ENCODE measurements at regions not wholly inside any gene's neighbourhood (a gene's known extent, or its start where the extent isn't known, plus 50 kb on each side); places are given as distances from the start of the nearest gene placed in this dataset.

DNA sequence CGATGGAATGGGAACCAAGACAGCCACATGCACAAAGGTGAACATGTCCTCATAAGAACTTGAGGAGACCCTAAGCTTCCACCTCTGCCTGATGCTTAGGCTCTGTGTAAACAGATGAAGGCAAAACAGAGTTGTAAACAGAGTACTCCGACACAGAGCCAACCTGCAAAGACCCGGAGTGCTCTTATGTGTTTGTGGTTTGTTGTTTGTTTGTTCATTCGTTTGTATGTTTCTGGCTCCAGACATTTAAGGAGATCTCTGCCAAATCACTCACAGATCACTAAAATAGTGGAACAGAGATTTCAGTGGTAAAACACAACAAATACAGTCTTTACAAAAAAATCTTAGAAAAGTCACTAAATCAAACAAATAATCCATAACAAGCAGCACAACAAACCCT, 294.9 kb downstream of the EIPR1 start:
- no peak overlapping the region for H3K4me3 Mint-ChIP-seq
- CTCF ChIA-PET: interaction anchor here (0.7 kb wide), 1 partner anchor 92 kb away, joined by 3 read pairs; no protein-coding TSS in a partner anchor
- no peaks in the 10 kb centered on the region for H3K4me1 Mint-ChIP-seq (ENCODE audit: low read depth)
- no peak for DNase-seq
- peaks cover 30% of the 10 kb centered on the region for H3K27me3 Mint-ChIP-seq (ENCODE audit: low read depth)
- H3K27ac Mint-ChIP-seq: no peak overlapping the region
- peaks cover 1% of the 10 kb centered on the region for H3K36me3 Mint-ChIP-seq (ENCODE audit: low read depth)
- intact Hi-C loops (cut with micrococcal nuclease): no loop called here
- peaks cover 5% of the 10 kb centered on the region for H3K9me3 Mint-ChIP-seq

DNA sequence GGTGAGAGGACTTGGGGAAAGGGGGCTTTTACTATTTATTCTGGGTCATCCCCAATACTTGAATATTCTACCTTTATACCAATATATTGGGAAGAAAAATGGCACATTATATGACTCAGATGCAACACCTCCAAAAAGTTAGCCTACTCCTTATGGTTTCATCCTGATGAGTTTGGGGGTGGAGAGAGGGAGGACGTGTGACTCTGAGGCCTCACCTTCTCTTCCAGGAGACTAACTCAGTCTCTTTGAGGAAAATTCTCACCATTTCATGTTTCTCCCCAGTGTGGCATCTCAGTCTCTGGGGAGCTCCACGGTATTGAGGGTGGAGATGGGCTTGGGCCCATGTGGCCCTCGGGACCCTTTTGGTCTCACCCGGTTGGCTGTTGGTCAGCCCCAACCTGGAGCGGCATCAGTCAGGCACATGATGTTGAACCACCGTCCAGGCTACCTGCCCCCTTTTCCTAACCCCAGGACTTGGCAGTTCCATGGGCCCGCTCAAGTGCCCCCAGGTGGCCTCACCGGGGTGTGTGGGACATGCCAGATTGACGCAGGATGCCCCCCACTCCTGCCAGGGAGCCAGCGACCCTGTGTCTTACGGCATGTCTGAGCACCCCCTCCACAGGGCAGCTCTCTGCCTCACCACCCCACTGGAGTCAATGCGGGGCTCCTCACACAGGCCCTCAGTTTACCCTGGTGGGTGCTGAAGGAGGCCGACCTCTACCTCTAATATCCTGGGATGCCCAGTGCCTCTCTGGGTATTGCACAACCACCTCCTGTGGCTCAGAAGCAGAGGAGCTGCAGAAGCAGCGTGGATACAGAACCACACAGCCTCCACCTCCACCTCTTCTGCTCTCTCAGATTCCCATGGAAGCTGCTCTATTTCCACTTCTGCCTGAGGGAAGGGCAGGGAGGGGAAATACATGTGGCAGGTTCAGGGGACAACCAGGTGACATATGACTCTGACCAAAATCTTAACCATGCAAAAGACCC, 297.4 kb downstream of the EIPR1 start:
- DNase-seq: no peak
- H3K9me3 Mint-ChIP-seq: peaks cover 5% of the 10 kb centered on the region
- CTCF ChIA-PET: no interaction called here
- peaks cover 28% of the 10 kb centered on the region for H3K27me3 Mint-ChIP-seq (ENCODE audit: low read depth)
- no peak overlapping the region for H3K4me3 Mint-ChIP-seq
- no peaks in the 10 kb centered on the region for H3K4me1 Mint-ChIP-seq (ENCODE audit: low read depth)
- H3K36me3 Mint-ChIP-seq (ENCODE audit: low read depth): peaks cover 1% of the 10 kb centered on the region
- H3K27ac Mint-ChIP-seq: no peak overlapping the region
- intact Hi-C loops (cut with micrococcal nuclease): no loop called here

DNA sequence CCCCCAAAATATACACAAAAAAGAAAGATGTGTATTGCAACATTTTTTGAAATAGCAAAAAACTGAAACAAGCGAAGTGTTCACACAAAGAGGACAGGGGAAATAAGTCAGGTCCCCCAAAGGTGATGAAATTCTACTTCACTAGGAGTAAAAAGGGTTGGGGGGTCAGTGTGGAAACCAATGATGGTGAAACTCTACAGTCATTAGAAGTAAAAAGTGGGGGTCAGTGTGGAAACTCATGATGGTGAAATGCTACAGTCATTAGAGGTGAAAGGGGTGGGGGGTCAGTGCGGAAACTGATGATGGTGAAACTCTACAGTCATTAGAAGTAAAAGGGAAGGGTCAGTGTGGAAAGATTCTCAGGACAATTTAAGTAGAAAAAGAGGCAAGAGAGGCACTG, 298.2 kb downstream of the EIPR1 start:
- H3K4me1 Mint-ChIP-seq (ENCODE audit: low read depth): no peaks in the 10 kb centered on the region
- H3K9me3 Mint-ChIP-seq: peaks cover 3% of the 10 kb centered on the region
- H3K27ac Mint-ChIP-seq: no peak overlapping the region
- CTCF ChIA-PET: no interaction called here
- H3K4me3 Mint-ChIP-seq: no peak overlapping the region
- H3K36me3 Mint-ChIP-seq (ENCODE audit: low read depth): peaks cover 1% of the 10 kb centered on the region
- peaks cover 21% of the 10 kb centered on the region for H3K27me3 Mint-ChIP-seq (ENCODE audit: low read depth)
- DNase-seq: no peak
- intact Hi-C loops (cut with micrococcal nuclease): no loop called here

DNA sequence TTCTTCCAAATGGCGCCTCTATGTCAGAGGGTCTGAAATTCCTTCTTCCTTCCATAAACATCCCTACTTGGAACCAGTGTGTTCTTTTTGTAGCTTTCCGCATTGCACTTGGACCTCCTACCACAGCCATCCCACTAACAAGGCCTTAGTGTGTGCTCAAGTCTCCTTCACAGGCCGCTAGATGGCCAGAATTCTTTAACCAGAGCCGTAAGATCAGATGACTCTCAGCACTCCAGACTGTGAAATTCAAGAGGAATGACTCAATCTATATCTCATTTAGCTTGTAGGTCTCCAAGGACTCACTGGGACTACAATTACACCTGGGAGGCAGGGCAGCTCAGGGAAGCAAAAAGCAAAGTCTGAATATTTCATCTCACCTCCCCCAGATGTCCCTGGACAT, 298.9 kb downstream of the EIPR1 start:
- H3K9me3 Mint-ChIP-seq: peaks cover 3% of the 10 kb centered on the region
- no peak overlapping the region for H3K4me3 Mint-ChIP-seq
- peaks cover 20% of the 10 kb centered on the region for H3K27me3 Mint-ChIP-seq (ENCODE audit: low read depth)
- intact Hi-C loops (cut with micrococcal nuclease): no loop called here
- no peak for DNase-seq
- CTCF ChIA-PET: no interaction called here
- no peaks in the 10 kb centered on the region for H3K4me1 Mint-ChIP-seq (ENCODE audit: low read depth)
- H3K27ac Mint-ChIP-seq: no peak overlapping the region
- peaks cover 1% of the 10 kb centered on the region for H3K36me3 Mint-ChIP-seq (ENCODE audit: low read depth)

DNA sequence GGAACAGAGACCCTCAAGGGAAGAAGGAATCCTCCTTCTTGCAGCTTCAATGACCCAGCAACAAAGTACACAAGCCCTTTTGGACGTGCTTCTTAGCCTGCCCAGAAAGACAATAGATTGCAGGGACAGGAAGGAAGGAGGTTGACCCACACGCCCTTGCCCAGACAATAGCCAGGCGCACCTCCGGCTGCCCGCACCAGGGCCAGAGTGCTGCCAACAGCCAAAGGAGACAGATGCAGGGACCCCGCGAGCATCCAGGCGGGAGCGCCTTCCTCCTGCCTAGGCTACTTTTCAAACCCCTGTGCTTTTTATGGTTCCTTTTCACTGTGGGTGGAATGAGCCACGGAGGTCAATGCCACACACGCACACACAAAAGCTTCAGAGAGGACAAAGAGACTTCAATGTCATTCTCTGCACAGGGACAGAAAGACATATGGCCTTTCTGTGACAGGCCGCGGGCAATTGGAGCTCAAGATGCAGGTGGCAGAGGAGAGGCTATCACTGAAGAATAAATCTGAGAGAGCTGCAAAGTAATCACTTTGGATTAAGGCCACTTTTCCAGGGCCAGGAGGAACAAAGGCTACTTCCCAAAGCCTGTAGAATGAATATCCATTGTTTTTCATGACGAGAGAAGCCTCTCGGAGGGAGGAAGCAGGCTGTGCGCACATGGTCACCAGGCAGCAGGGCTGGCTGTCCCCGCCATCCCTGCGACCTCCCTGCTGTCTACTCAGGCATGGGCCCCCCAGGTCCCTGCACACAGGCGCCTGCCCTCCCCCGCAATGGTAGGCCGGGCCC, 300.6 kb downstream of the EIPR1 start:
- no peak overlapping the region for H3K27ac Mint-ChIP-seq
- no peak overlapping the region for H3K4me3 Mint-ChIP-seq
- intact Hi-C loops (cut with micrococcal nuclease): no loop called here
- H3K36me3 Mint-ChIP-seq (ENCODE audit: low read depth): no peaks in the 10 kb centered on the region
- CTCF ChIA-PET: no interaction called here
- H3K4me1 Mint-ChIP-seq (ENCODE audit: low read depth): no peaks in the 10 kb centered on the region
- no peaks in the 10 kb centered on the region for H3K9me3 Mint-ChIP-seq
- no peak for DNase-seq
- peaks cover 9% of the 10 kb centered on the region for H3K27me3 Mint-ChIP-seq (ENCODE audit: low read depth)

DNA sequence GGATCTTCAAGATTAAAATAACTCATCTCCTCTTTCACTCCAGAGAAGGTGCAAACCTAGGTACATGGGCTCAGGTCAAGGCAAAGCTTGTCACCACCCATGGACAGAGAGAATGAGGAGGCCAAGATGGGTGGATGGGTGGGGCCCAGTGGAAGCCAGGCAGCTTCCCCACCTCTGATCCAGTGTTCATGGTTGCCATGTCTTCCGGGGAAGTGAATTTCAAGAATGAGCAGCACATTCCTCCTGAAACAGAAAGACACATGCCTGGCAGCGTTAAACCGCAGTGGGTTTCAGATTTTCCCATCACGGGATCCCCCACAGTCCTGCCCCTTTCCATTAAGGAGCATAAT, 301.7 kb downstream of the EIPR1 start:
- CTCF ChIA-PET: no interaction called here
- H3K27me3 Mint-ChIP-seq (ENCODE audit: low read depth): peaks cover 6% of the 10 kb centered on the region
- intact Hi-C loops (cut with micrococcal nuclease): no loop called here
- no peak for DNase-seq
- no peak overlapping the region for H3K27ac Mint-ChIP-seq
- H3K36me3 Mint-ChIP-seq (ENCODE audit: low read depth): no peaks in the 10 kb centered on the region
- H3K9me3 Mint-ChIP-seq: no peaks in the 10 kb centered on the region
- H3K4me1 Mint-ChIP-seq (ENCODE audit: low read depth): no peaks in the 10 kb centered on the region
- H3K4me3 Mint-ChIP-seq: no peak overlapping the region

DNA sequence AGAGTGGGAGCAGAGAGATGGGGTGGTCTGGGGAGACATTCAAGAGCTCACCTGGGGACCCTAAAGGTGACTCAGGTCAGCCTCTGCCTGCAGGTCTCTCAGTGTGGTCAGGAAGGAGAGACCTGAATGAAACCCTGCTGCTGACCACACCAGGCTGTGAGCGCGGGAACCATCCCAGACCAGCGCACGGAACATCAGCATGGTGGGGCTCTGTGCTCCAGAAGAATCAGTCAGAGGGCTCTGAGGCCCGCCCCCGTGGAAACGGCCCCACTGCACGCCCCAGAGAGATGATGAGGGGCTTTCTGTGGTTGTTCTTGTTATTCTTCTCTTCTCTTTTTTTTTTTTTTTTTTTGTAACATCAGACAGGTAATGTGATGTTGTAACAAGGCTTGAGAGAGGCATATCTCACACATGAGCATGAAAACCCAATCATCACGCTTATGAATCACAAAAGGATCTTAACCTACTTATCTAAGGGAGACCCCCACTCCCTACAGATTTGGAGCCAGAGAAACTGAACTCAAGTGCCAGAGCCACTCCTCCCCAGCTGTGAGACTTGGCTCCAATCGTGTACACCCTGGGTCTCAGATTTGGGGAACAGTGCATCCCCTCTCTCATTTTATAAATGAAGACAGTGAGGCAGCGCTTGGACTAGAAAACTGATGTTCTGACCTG, 302.2 kb downstream of the EIPR1 start:
- H3K9me3 Mint-ChIP-seq: no peaks in the 10 kb centered on the region
- intact Hi-C loops (cut with micrococcal nuclease): no loop called here
- H3K4me3 Mint-ChIP-seq: no peak overlapping the region
- no peak for DNase-seq
- H3K36me3 Mint-ChIP-seq (ENCODE audit: low read depth): no peaks in the 10 kb centered on the region
- H3K27me3 Mint-ChIP-seq (ENCODE audit: low read depth): peaks cover 6% of the 10 kb centered on the region
- H3K4me1 Mint-ChIP-seq (ENCODE audit: low read depth): no peaks in the 10 kb centered on the region
- CTCF ChIA-PET: no interaction called here
- no peak overlapping the region for H3K27ac Mint-ChIP-seq

DNA sequence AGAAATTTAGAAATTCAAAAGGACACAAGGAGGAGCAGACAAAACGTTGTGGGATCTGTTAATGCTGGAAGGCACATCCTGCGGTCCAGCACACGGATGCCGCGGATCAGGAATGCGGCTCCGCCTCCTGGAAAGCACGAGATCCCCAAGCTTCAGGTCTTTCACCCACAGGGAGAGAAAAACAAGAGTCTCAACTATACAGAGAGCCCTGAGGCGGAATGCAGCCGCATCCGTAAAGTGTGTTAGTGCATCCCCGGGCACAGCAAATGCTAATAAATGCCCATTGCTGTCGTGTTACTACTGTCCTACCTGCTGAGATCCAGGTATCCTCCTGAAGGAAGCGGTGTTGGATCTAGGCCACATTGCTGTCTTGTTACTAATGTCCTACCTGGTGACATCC, 303.9 kb downstream of the EIPR1 start:
- CTCF ChIA-PET: no interaction called here
- no peaks in the 10 kb centered on the region for H3K36me3 Mint-ChIP-seq (ENCODE audit: low read depth)
- H3K4me3 Mint-ChIP-seq: no peak overlapping the region
- intact Hi-C loops (cut with micrococcal nuclease): no loop called here
- peaks cover 2% of the 10 kb centered on the region for H3K27me3 Mint-ChIP-seq (ENCODE audit: low read depth)
- no peak for DNase-seq
- H3K27ac Mint-ChIP-seq: no peak overlapping the region
- H3K9me3 Mint-ChIP-seq: no peaks in the 10 kb centered on the region
- H3K4me1 Mint-ChIP-seq (ENCODE audit: low read depth): no peaks in the 10 kb centered on the region

DNA sequence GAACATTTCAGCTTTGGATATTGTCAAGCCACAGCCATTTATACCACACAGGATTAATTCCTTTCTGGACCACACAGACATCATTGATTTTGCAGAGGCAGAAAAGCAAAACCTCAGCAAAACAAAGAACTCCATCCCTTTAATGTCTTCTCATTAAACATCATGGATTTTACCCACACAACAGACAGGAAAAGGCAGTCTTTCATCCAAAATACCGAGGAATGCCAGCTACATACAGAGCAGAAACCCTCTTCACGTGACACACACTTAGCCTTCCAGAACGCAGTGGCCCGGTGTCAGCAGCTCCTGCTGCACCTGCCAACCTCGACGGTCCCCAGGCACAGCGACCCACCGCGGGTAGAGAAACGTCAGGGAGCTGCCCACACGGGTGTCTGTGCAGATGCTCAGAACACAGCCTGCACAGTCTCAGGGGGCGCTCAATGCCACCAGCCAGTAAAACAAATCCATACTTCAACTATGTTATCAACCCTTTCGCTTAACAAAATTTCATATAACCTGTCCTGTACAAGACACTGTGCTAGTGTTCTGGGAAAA, 304.5 kb downstream of the EIPR1 start:
- H3K4me3 Mint-ChIP-seq: no peak overlapping the region
- no peak overlapping the region for H3K27ac Mint-ChIP-seq
- CTCF ChIA-PET: interaction anchor here (0.8 kb wide), 1 partner anchor 738 kb away, joined by 6 read pairs; no protein-coding TSS in a partner anchor
- no peaks in the 10 kb centered on the region for H3K9me3 Mint-ChIP-seq
- H3K36me3 Mint-ChIP-seq (ENCODE audit: low read depth): no peaks in the 10 kb centered on the region
- DNase-seq: no peak
- H3K27me3 Mint-ChIP-seq (ENCODE audit: low read depth): peaks cover 2% of the 10 kb centered on the region
- intact Hi-C loops (cut with micrococcal nuclease): no loop called here
- H3K4me1 Mint-ChIP-seq (ENCODE audit: low read depth): no peaks in the 10 kb centered on the region

DNA sequence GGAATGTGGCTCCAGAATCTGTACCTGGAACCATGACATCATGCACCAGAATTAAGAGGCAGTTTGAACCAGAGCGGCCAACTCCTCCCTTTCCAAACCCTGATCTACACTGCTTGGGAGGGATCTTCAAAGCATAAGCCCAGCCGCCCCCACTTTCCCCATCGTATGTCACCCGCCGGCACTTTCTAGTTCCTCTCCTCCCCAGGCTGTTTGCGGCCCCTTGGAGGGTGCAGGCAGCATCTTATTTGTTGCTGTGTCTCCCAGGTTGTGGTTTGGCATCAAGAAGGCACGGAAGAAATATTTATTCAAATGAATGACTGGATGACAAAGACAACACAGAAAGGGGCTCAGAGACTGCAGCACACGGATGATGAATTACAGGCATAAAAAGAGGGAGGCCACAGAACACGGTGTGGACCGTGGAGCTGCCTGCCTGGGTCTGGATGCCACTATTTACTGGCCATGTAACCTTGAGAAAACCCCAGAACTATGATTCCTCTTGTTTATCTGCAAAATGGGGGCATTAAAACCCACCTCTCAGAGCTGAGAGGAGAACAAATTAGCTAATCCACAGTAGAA, 305.8 kb downstream of the EIPR1 start:
- Mint-ChIP-seq H3K36me3 (ENCODE audit: low read depth) (no peaks in the 10 kb centered on the region), H3K4me1 (ENCODE audit: low read depth) (no peaks in the 10 kb centered on the region), H3K4me3 (no peak overlapping the region), H3K27me3 (ENCODE audit: low read depth) (peaks cover 2% of the 10 kb centered on the region), H3K27ac (no peak overlapping the region), H3K9me3 (no peaks in the 10 kb centered on the region)
- intact Hi-C loops (cut with micrococcal nuclease): no loop called here
- CTCF ChIA-PET: no interaction called here
- DNase-seq: no peak

DNA sequence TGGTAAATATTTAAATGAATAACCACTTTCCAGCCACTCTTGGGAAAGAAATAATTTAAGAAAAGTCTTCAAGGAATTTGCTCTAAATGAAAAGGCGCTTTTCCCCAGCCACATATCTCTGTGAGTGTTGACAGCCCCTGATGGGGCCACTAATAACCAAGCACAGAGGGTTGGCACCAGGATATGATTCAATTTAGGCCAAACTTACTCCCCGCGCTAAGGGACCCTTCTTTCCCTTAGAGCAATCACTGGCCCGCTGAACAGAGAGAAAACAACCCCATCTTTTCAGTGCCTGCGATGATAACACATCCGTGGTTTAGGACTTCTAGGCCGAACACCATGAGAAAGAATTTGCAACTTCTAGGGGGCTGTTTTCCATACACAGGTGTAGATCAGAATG, 310.8 kb downstream of the EIPR1 start:
- H3K4me1 Mint-ChIP-seq (ENCODE audit: low read depth): no peaks in the 10 kb centered on the region
- CTCF ChIA-PET: no interaction called here
- no peaks in the 10 kb centered on the region for H3K27me3 Mint-ChIP-seq (ENCODE audit: low read depth)
- H3K36me3 Mint-ChIP-seq (ENCODE audit: low read depth): no peaks in the 10 kb centered on the region
- H3K4me3 Mint-ChIP-seq: no peak overlapping the region
- H3K27ac Mint-ChIP-seq: no peak overlapping the region
- intact Hi-C loops (cut with micrococcal nuclease): no loop called here
- no peaks in the 10 kb centered on the region for H3K9me3 Mint-ChIP-seq
- DNase-seq: no peak

DNA sequence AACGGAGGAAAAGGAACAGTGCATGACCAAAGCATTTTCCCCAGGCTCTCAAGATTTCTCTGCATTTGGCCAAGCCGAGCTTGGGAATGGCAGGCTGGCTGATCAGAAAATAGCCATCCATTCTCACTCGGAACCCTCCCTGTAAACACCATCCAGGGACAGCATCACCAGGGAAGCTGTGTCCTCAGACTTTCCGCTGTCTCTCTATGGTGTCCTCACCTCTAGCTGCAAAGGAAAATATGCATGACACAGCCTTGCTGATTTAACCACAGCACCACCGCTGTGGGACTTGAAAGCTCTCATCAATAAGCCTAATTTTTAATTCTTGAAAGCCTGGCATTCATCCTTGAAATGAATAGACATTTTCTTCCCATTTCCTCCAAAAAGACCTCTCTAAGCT, 311.7 kb downstream of the EIPR1 start:
- H3K27ac Mint-ChIP-seq: no peak overlapping the region
- no peaks in the 10 kb centered on the region for H3K27me3 Mint-ChIP-seq (ENCODE audit: low read depth)
- DNase-seq: no peak
- no peaks in the 10 kb centered on the region for H3K9me3 Mint-ChIP-seq
- intact Hi-C loops (cut with micrococcal nuclease): no loop called here
- CTCF ChIA-PET: no interaction called here
- no peaks in the 10 kb centered on the region for H3K4me1 Mint-ChIP-seq (ENCODE audit: low read depth)
- H3K36me3 Mint-ChIP-seq (ENCODE audit: low read depth): no peaks in the 10 kb centered on the region
- no peak overlapping the region for H3K4me3 Mint-ChIP-seq

All from activated naive CD4-positive, alpha-beta T cell treated with anti-CD3 and anti-CD28 coated beads for 36 hours (primary cell).